SJCRH30 (cell line): ENCODE measurements at regions not wholly inside any gene's neighbourhood (a gene's known extent, or its start where the extent isn't known, plus 50 kb on each side); places are given as distances from the start of the nearest gene placed in this dataset.

Source experiments
- DNase-seq, 2 experiments: peaks; one replicate each; pipeline ENCODE4 v3.0.0-alpha.2; 2015 to 2020
- H3K27ac ChIP-seq: fragments of 250-450 bp; sonication (Bioruptor Pico); 2 replicates; pipeline ENCODE4 v1.5.1; 2020; ENCODE audit warnings: mild to moderate bottlenecking, moderate library complexity
- H3K27me3 ChIP-seq: fragments of 250-450 bp; sonication (Bioruptor Pico); 2 replicates; pipeline ENCODE4 v1.5.1; 2020; ENCODE audit warnings: mild to moderate bottlenecking, moderate library complexity
- H3K36me3 ChIP-seq: fragments of 250-450 bp; sonication (Bioruptor Pico); 2 replicates; pipeline ENCODE4 v1.5.1; 2020; ENCODE audit warnings: mild to moderate bottlenecking, moderate library complexity
- H3K4me1 ChIP-seq: fragments of 250-450 bp; sonication (Bioruptor Pico); 2 replicates; pipeline ENCODE4 v1.5.1; 2020; ENCODE audit warnings: mild to moderate bottlenecking, moderate library complexity
- H3K4me3 ChIP-seq: fragments of 250-450 bp; sonication (Bioruptor Pico); 2 replicates; pipeline ENCODE4 v1.5.1; 2020; ENCODE audit warnings: mild to moderate bottlenecking, moderate library complexity
- H3K9me3 ChIP-seq: fragments of 250-450 bp; sonication (Bioruptor Pico); replicated peaks from 2 replicates; pipeline ENCODE4 v1.5.1; 2020; ENCODE audit warnings: mild to moderate bottlenecking, moderate library complexity

- Histone ChIP-seq H3K27me3 (no peaks in the 10 kb centered on the region), H3K9me3 (no peaks in the 10 kb centered on the region), H3K27ac (no peak overlapping the region), H3K36me3 (no peaks in the 10 kb centered on the region), H3K4me1 (no peaks in the 10 kb centered on the region), H3K4me3 (no peak overlapping the region)
- no peak for DNase-seq
Measured at GRCh38 chr16:62596584-62596983, 560.3 kb upstream of the CDH8 start.

GRCh38 chr16:62596125-62596524 is 559.9 kb upstream of the CDH8 start:
- DNase-seq: no peak
- Histone ChIP-seq H3K27me3 (no peaks in the 10 kb centered on the region), H3K9me3 (no peaks in the 10 kb centered on the region), H3K4me1 (no peaks in the 10 kb centered on the region), H3K36me3 (no peaks in the 10 kb centered on the region), H3K4me3 (no peak overlapping the region), H3K27ac (no peak overlapping the region)

- Histone ChIP-seq H3K4me3 (no peak overlapping the region), H3K36me3 (no peaks in the 10 kb centered on the region), H3K4me1 (no peaks in the 10 kb centered on the region), H3K27ac (no peak overlapping the region), H3K9me3 (no peaks in the 10 kb centered on the region), H3K27me3 (no peaks in the 10 kb centered on the region; the same call in 1 of the 2 replicates)
- DNase-seq: no peak
Measured at GRCh38 chr16:62586128-62586862, 550.1 kb upstream of the CDH8 start.

GRCh38 chr16:62585041-62585545 is 548.9 kb upstream of the CDH8 start:
- H3K27ac ChIP-seq: no peak overlapping the region
- H3K4me1 ChIP-seq: no peaks in the 10 kb centered on the region
- no peak for DNase-seq
- H3K36me3 ChIP-seq: no peaks in the 10 kb centered on the region
- no peaks in the 10 kb centered on the region for H3K9me3 ChIP-seq
- H3K27me3 ChIP-seq: no peaks in the 10 kb centered on the region; the same call in 1 of the 2 replicates
- no peak overlapping the region for H3K4me3 ChIP-seq

DNA sequence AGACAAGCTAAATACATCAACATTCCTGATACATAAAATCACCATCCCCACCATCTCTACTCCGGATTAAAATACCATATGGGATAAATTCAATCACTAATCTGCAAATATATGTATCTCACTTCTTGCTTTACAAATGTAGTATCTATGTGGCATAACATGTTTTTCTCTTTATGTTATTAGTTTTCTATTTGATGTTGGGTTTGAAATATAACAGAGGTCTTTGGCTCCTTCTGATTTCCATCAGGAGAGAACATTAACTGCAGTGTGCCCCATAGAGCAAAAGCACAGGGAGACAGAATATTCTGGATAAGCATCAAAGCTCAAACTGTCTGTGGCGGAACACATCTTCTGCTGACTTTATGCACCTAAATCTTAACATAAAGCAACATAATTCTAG is 547.2 kb upstream of the CDH8 start:
- Histone ChIP-seq H3K4me3 (no peak overlapping the region), H3K27ac (no peak overlapping the region), H3K27me3 (no peaks in the 10 kb centered on the region; the same call in 1 of the 2 replicates), H3K9me3 (no peaks in the 10 kb centered on the region), H3K36me3 (no peaks in the 10 kb centered on the region), H3K4me1 (no peaks in the 10 kb centered on the region)
- no peak for DNase-seq

DNA sequence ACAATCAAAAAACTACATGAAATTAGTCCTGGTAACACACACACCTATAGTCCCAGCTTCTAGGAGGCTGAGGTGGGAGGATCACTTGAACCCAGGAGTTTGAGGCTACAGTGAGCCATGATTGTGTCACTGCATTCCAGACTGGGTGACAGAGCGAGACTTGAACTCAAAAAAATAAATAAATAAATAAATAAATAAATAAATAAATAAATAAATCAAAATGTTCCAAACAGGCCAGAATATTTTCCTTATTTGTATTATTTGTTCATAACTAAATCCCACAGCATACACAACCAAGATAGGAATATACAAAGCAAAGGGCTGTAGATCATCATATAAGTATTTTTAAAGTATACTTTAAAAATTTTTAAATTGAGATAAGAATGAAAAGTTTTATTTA is 537.2 kb upstream of the CDH8 start:
- H3K9me3 ChIP-seq: no peaks in the 10 kb centered on the region
- no peak overlapping the region for H3K27ac ChIP-seq
- peaks cover 4% of the 10 kb centered on the region; the same call in 1 of the 2 replicates for H3K27me3 ChIP-seq
- H3K4me3 ChIP-seq: no peak overlapping the region
- DNase-seq: no peak
- no peaks in the 10 kb centered on the region for H3K4me1 ChIP-seq
- no peaks in the 10 kb centered on the region for H3K36me3 ChIP-seq

DNA sequence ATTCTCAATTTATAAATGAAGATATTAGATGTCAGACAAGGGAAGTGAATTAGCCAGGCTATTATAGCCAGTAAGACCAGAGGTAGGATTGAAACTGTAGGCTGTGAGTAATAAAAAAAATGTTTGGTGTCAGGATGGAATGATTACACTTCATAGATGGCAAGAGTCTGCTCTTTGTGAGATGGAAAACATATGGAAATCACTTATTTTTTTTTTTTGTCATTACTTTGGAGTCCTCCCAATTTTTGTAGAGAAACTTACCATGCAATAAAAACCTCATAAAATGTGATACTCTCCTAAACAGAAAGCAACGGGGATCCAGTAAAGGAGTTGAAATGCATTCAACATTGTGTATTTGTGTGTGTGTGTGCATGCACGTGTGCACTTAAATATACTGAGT is 532.7 kb upstream of the CDH8 start:
- no peaks in the 10 kb centered on the region for H3K4me1 ChIP-seq
- H3K9me3 ChIP-seq: no peaks in the 10 kb centered on the region
- H3K27ac ChIP-seq: no peak overlapping the region
- no peak for DNase-seq
- H3K27me3 ChIP-seq: 0 out of 2 replicates have a peak, but pooled peaks cover 2% of the 10 kb centered on the region
- no peak overlapping the region for H3K4me3 ChIP-seq
- no peaks in the 10 kb centered on the region for H3K36me3 ChIP-seq

DNA sequence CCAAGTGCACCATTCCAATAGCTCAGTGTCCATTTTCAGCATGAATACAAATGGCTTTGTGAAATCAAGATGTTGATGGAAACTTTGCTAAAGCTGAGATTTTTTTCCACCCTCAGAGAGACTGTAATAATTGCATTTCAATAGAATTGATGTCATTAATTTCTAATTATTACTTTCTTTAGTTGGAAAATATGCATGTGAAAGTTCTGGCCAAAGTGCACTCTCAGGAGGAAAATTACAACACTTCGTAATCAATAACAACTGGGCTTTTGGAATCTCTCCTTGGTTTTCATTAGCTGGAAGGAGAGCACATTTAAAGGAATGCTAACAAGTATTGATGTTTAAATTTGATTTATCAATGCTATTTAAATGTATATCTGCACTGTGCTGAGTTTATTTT is 529.5 kb upstream of the CDH8 start:
- 0 out of 2 replicates have a peak, but pooled peaks cover 3% of the 10 kb centered on the region for H3K27me3 ChIP-seq
- H3K9me3 ChIP-seq: no peaks in the 10 kb centered on the region
- H3K4me1 ChIP-seq: no peaks in the 10 kb centered on the region
- H3K27ac ChIP-seq: no peak overlapping the region
- no peak for DNase-seq
- H3K36me3 ChIP-seq: no peaks in the 10 kb centered on the region
- no peak overlapping the region for H3K4me3 ChIP-seq

DNA sequence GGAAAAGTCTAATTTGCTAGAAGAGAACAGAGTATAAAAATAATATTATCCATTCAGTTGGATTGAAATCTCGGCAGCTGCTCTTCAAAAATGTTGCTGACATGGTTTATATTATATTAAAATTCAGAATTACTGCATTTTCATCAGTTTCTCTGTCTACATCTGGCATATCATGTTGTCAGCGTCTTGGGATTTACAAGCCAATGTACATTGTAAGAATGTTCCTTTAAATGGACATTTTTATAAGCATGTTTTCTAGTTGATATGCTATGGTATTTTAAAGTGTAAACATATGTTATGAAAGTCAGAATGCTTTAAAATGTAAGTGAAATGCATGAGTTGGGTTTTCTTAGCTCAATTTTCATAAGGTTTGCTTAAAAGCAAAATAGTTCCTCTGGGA is 528.1 kb upstream of the CDH8 start:
- 0 out of 2 replicates have a peak, but pooled peaks cover 3% of the 10 kb centered on the region for H3K27me3 ChIP-seq
- no peaks in the 10 kb centered on the region for H3K4me1 ChIP-seq
- H3K4me3 ChIP-seq: no peak overlapping the region
- H3K36me3 ChIP-seq: no peaks in the 10 kb centered on the region
- H3K9me3 ChIP-seq: no peaks in the 10 kb centered on the region
- DNase-seq: no peak
- no peak overlapping the region for H3K27ac ChIP-seq

- no peaks in the 10 kb centered on the region for H3K4me1 ChIP-seq
- no peaks in the 10 kb centered on the region for H3K36me3 ChIP-seq
- H3K9me3 ChIP-seq: no peaks in the 10 kb centered on the region
- no peak overlapping the region for H3K27ac ChIP-seq
- no peak overlapping the region for H3K4me3 ChIP-seq
- DNase-seq: no peak
- H3K27me3 ChIP-seq: 0 out of 2 replicates have a peak, but pooled peaks cover 3% of the 10 kb centered on the region
Measured at GRCh38 chr16:62562121-62562520, 525.9 kb upstream of the CDH8 start.

DNA sequence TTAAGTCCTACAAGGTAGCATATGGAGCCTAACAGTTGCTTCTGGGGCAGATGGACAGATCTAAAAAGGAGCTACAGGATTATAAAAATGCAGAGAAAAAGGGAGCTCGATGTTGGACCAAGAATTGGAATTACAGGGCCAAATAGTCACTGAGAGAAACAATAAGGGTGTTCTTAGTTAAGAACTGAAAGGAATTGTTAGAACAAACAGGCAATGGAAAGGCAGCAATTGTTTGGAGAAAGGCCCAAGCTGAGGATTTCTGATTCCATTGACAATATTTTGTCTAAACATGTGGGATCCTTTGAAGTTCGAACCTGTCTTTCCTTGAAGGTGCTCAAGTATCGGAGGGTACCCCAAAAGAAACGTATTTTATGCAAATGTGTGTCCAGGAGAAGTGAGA is 513.6 kb upstream of the CDH8 start:
- H3K36me3 ChIP-seq: no peaks in the 10 kb centered on the region
- no peak overlapping the region for H3K4me3 ChIP-seq
- H3K27me3 ChIP-seq: no peaks in the 10 kb centered on the region
- H3K4me1 ChIP-seq: peaks cover 13% of the 10 kb centered on the region
- no peak for DNase-seq
- no peaks in the 10 kb centered on the region for H3K9me3 ChIP-seq
- no peak overlapping the region for H3K27ac ChIP-seq

DNA sequence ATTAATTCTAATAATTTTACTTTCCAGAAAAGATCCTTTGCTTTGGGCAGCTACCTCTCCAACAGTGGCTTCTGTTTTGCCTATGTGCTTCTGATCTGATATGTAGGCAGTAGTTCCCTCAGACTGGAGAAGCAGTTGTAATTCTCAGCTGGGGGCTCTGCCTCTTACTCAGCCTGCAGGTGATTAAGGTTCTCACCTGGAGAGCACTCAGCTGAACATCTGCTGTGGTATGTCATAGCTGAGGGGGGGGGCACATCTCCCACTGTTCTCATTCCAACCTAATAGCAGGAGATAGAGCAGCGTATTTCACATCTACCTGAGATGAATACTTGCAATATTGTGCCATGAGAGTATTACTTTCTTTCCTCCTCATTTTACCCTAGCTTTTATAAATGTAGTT is 511.9 kb upstream of the CDH8 start:
- Histone ChIP-seq H3K9me3 (no peaks in the 10 kb centered on the region), H3K27me3 (no peaks in the 10 kb centered on the region), H3K27ac (no peak overlapping the region), H3K4me3 (no peak overlapping the region), H3K36me3 (no peaks in the 10 kb centered on the region), H3K4me1 (peaks cover 13% of the 10 kb centered on the region)
- no peak for DNase-seq

DNA sequence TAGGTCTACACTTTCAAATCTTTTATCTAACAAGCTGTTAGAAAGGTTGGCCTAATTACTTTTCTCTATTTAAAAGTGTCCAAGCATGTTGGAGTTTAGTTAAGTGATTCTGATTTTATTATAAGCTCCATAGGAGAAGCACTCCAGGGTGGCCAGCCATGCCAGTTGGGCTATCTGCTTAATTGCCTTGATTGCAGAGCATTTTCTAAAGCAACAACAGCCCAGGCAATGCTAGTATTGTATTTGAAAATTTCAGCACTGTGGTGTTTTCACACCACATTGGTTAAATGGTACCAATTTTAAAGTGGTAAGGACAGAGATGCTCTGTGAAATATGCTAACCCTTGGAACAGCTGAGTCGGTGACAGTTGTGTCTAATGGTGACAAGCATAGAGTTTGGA is 510.5 kb upstream of the CDH8 start:
- DNase-seq: no peak
- no peak overlapping the region for H3K4me3 ChIP-seq
- H3K4me1 ChIP-seq: peaks cover 13% of the 10 kb centered on the region
- H3K27ac ChIP-seq: no peak overlapping the region
- H3K36me3 ChIP-seq: no peaks in the 10 kb centered on the region
- no peaks in the 10 kb centered on the region for H3K27me3 ChIP-seq
- H3K9me3 ChIP-seq: no peaks in the 10 kb centered on the region

- Histone ChIP-seq H3K27ac (no peak overlapping the region), H3K27me3 (no peaks in the 10 kb centered on the region), H3K9me3 (no peaks in the 10 kb centered on the region), H3K36me3 (no peaks in the 10 kb centered on the region), H3K4me3 (no peak overlapping the region), H3K4me1 (peaks cover 13% of the 10 kb centered on the region)
- no peak for DNase-seq
Measured at GRCh38 chr16:62545039-62545438, 508.8 kb upstream of the CDH8 start.

GRCh38 chr16:62543516-62543915 is 507.3 kb upstream of the CDH8 start:
- Histone ChIP-seq H3K4me3 (no peak overlapping the region), H3K4me1 (peaks cover 13% of the 10 kb centered on the region), H3K27ac (no peak overlapping the region), H3K27me3 (no peaks in the 10 kb centered on the region), H3K9me3 (no peaks in the 10 kb centered on the region), H3K36me3 (no peaks in the 10 kb centered on the region)
- DNase-seq: no peak

GRCh38 chr16:62539657-62540056 is 503.4 kb upstream of the CDH8 start:
- Histone ChIP-seq H3K36me3 (no peaks in the 10 kb centered on the region), H3K9me3 (no peaks in the 10 kb centered on the region), H3K4me1 (no peaks in the 10 kb centered on the region), H3K27me3 (no peaks in the 10 kb centered on the region), H3K27ac (no peak overlapping the region), H3K4me3 (no peak overlapping the region)
- DNase-seq: no peak
